ENCODE measurements at regions not wholly inside any gene's neighbourhood (a gene's known extent, or its start where the extent isn't known, plus 50 kb on each side); places are given as distances from the start of the nearest gene placed in this dataset.

DNA sequence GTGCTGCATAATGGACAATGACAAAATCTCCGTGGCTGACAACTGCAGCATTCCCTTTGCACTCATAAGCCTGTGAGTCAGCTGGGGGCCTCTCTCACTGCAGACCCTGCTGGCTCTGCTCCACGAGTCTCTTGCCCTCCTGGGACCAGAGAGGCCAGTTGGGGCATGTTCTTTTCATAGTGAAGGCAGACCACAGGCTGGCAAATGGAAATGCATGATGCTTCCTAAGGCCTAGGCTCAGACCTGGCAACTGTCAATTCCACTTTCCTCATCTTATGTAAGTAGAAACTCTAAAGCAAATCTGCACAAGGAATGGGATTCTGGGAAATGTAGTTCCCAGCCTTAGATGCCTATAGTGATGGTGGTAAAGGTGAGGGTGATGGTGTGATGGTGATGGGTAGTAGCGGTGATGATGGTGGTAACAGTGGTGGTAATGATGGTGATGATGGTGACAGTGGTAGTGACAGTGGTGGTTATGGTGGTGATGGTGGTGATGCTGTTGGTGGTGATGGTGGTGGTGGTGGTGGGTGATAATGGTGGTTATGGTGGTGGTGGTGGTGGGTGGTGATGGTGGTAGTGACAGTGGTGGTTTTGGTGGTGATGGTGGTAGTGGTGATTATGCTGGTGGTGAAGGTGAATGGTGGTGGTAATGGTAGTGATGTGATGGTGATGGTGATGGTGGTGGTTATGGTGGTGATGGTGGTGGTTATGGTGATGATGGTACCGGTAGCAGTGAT is 185.8 kb upstream of the ARL4C start:
- TF ChIP-seq ZFP3 (CRISPR knock-in tag; IDR thresholded peaks at IDR 0.05) = no peak
- no peak for TF ChIP-seq ZC3H10 (CRISPR knock-in tag; IDR thresholded peaks at IDR 0.05)
- TF ChIP-seq, protein P1, sequence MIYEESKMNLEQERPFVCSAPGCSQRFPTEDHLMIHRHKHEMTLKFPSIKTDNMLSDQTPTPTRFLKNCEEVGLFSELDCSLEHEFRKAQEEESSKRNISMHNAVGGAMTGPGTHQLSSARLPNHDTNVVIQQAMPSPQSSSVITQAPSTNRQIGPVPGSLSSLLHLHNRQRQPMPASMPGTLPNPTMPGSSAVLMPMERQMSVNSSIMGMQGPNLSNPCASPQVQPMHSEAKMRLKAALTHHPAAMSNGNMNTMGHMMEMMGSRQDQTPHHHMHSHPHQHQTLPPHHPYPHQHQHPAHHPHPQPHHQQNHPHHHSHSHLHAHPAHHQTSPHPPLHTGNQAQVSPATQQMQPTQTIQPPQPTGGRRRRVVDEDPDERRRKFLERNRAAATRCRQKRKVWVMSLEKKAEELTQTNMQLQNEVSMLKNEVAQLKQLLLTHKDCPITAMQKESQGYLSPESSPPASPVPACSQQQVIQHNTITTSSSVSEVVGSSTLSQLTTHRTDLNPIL (CRISPR knock-in tag; IDR thresholded peaks at IDR 0.05; ENCODE audit: low read depth) = no peak
- TF ChIP-seq ISL1 (CRISPR knock-in tag; IDR thresholded peaks at IDR 0.05) = no peak
- TF ChIP-seq, protein P2, sequence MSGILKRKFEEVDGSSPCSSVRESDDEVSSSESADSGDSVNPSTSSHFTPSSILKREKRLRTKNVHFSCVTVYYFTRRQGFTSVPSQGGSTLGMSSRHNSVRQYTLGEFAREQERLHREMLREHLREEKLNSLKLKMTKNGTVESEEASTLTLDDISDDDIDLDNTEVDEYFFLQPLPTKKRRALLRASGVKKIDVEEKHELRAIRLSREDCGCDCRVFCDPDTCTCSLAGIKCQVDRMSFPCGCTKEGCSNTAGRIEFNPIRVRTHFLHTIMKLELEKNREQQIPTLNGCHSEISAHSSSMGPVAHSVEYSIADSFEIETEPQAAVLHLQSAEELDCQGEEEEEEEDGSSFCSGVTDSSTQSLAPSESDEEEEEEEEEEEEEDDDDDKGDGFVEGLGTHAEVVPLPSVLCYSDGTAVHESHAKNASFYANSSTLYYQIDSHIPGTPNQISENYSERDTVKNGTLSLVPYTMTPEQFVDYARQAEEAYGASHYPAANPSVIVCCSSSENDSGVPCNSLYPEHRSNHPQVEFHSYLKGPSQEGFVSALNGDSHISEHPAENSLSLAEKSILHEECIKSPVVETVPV (CRISPR knock-in tag; IDR thresholded peaks at IDR 0.05) = no peak
- no peak for TF ChIP-seq RARB (CRISPR knock-in tag; IDR thresholded peaks at IDR 0.05)
- TF ChIP-seq TOX (CRISPR knock-in tag; IDR thresholded peaks at IDR 0.05; ENCODE audit: borderline replicate concordance) = no peak
- no peak for TF ChIP-seq GLIS3 (CRISPR knock-in tag; IDR thresholded peaks at IDR 0.05)
- TF ChIP-seq ZNF8 (CRISPR knock-in tag; IDR thresholded peaks at IDR 0.05) = no peak
- TF ChIP-seq ZFP30 (CRISPR knock-in tag; IDR thresholded peaks at IDR 0.05) = no peak
- TF ChIP-seq, protein P3, sequence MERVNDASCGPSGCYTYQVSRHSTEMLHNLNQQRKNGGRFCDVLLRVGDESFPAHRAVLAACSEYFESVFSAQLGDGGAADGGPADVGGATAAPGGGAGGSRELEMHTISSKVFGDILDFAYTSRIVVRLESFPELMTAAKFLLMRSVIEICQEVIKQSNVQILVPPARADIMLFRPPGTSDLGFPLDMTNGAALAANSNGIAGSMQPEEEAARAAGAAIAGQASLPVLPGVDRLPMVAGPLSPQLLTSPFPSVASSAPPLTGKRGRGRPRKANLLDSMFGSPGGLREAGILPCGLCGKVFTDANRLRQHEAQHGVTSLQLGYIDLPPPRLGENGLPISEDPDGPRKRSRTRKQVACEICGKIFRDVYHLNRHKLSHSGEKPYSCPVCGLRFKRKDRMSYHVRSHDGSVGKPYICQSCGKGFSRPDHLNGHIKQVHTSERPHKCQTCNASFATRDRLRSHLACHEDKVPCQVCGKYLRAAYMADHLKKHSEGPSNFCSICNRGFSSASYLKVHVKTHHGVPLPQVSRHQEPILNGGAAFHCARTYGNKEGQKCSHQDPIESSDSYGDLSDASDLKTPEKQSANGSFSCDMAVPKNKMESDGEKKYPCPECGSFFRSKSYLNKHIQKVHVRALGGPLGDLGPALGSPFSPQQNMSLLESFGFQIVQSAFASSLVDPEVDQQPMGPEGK (CRISPR knock-in tag; IDR thresholded peaks at IDR 0.05; ENCODE audit: borderline replicate concordance) = no peak
- TF ChIP-seq SNAI2 (CRISPR knock-in tag; IDR thresholded peaks at IDR 0.05) = no peak
- TF ChIP-seq ARNTL (CRISPR knock-in tag; IDR thresholded peaks at IDR 0.05; ENCODE audit: borderline replicate concordance, low read depth) = no peak
- TF ChIP-seq ESRRG (CRISPR knock-in tag; IDR thresholded peaks at IDR 0.05) = no peak

Measured in SK-N-SH treated with all-trans-retinoic acid at 6 μM for 48 hours (cell line).